BLaER1 (cell line): ENCODE measurements at regions not wholly inside any gene's neighbourhood (a gene's known extent, or its start where the extent isn't known, plus 50 kb on each side); places are given as distances from the start of the nearest gene placed in this dataset.

Experiments
- H3K27ac ChIP-seq: shearing (Covaris generic); formaldehyde crosslinking; 2 replicates; pipeline ENCODE4 v1.8.1; 2022
- H3K27me3 ChIP-seq: shearing (Covaris generic); formaldehyde crosslinking; 2 replicates; pipeline ENCODE4 v1.8.1; 2022
- H3K36me3 ChIP-seq: shearing (Covaris generic); formaldehyde crosslinking; 2 replicates; pipeline ENCODE4 v1.8.1; 2022
- H3K4me1 ChIP-seq: shearing (Covaris generic); formaldehyde crosslinking; 2 replicates; pipeline ENCODE4 v1.8.1; 2022
- H3K4me2 ChIP-seq: shearing (Covaris generic); formaldehyde crosslinking; 2 replicates; pipeline ENCODE4 v1.8.1; 2022
- H3K4me3 ChIP-seq: shearing (Covaris generic); formaldehyde crosslinking; 2 replicates; pipeline ENCODE4 v1.8.1; 2022
- H3K9ac ChIP-seq: shearing (Covaris generic); formaldehyde crosslinking; 2 replicates; pipeline ENCODE4 v1.8.1; 2022
- H3K9me3 ChIP-seq: shearing (Covaris generic); formaldehyde crosslinking; 2 replicates; pipeline ENCODE4 v1.8.1; 2022
- H4K20me1 ChIP-seq: shearing (Covaris generic); formaldehyde crosslinking; 2 replicates; pipeline ENCODE4 v1.8.1; 2022
- Cebpa-rat ChIP-seq: shearing (Covaris generic); IDR thresholded peaks from 2 replicates; pipeline ENCODE4 v1.8.1; 2022

DNA sequence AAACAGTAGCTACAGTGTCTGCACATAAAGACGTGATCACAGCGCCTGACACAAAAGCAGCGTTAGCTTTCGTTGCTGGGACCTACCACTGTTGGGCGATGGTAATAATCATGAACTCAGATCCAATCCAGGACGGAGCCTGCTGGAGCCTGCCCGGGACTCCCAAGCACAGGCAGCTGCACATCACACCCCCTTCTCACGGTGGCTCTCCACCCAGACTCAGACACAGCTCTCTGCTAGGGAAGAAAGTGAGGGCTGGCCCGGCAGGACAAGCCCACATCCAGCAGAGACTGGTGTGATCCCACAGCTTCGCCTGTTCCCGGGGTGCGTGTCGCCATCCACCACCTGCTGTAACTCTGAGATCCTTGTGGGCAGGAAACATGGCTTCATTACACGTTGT, 49.9 kb upstream of the FOXN3 start:
- TF ChIP-seq Cebpa-rat = no peak
- H3K9me3 ChIP-seq = peaks cover 29% of the 10 kb centered on the region
- H3K4me3 ChIP-seq = no peak overlapping the region
- H3K4me2 ChIP-seq = peak overlapping the region; percentile 33
- H3K36me3 ChIP-seq = peaks cover 51% of the 10 kb centered on the region
- no peaks in the 10 kb centered on the region for H3K27me3 ChIP-seq
- H3K27ac ChIP-seq = peak overlapping the region; percentile 44; the same call in 1 of the 2 replicates
- no peaks in the 10 kb centered on the region for H4K20me1 ChIP-seq
- H3K4me1 ChIP-seq = peaks cover 47% of the 10 kb centered on the region
- H3K9ac ChIP-seq = no peak overlapping the region
